ENCODE measurements at regions not wholly inside any gene's neighbourhood (a gene's known extent, or its start where the extent isn't known, plus 50 kb on each side); places are given as distances from the start of the nearest gene placed in this dataset.

GRCh38 chr7:59079-60016 lies 133.0 kb upstream of the FAM20C start:
- Histone ChIP-seq H3K79me2 (no peaks in the 10 kb centered on the region), H3K4me3 (no peak overlapping the region), H3K36me3 (replicated peaks; ENCODE audit: insufficient read depth, low read depth) (no peaks in the 10 kb centered on the region), H2AFZ (no peak overlapping the region), H3K9me2 (replicated peaks; ENCODE audit: insufficient read depth) (no peaks in the 10 kb centered on the region), H3K9me3 (ENCODE audit: low read depth) (no peaks in the 10 kb centered on the region), H3K4me1 (ENCODE audit: insufficient read depth) (no peaks in the 10 kb centered on the region), H4K20me1 (ENCODE audit: insufficient read depth, poor library complexity, severe bottlenecking) (no peaks in the 10 kb centered on the region), H3K27me3 (no peaks in the 10 kb centered on the region), H3K27ac (no peak overlapping the region), H3K4me2 (no peak overlapping the region)
- WGBS (ENCODE audit: low lambda C conversion rate, missing lambda C conversion rate), result 67% methylated on average over 16 of the region's 16 CpGs
- no peak for TF ChIP-seq EZH2phosphoT487 (IDR thresholded peaks at IDR 0.05; ENCODE audit: low read depth, severe bottlenecking, unreplicated experiment)
- no peak for TF ChIP-seq CTCF (IDR thresholded peaks at IDR 0.05; ENCODE audit: poor library complexity)
- no peak for TF ChIP-seq EZH2 (IDR thresholded peaks at IDR 0.05; ENCODE audit: borderline replicate concordance)
- no peak for DNase-seq (ENCODE audit: low spot score)

GRCh38 chr7:60017-60675 lies 132.2 kb upstream of the FAM20C start:
- H3K4me2 ChIP-seq, result no peak overlapping the region
- DNase-seq (ENCODE audit: low spot score), result no peak
- H3K9me2 ChIP-seq (replicated peaks; ENCODE audit: insufficient read depth), result no peaks in the 10 kb centered on the region
- no peaks in the 10 kb centered on the region for H4K20me1 ChIP-seq (ENCODE audit: insufficient read depth, poor library complexity, severe bottlenecking)
- H3K9me3 ChIP-seq (ENCODE audit: low read depth), result no peaks in the 10 kb centered on the region
- no peak overlapping the region for H3K27ac ChIP-seq
- TF ChIP-seq EZH2 (IDR thresholded peaks at IDR 0.05; ENCODE audit: borderline replicate concordance), result no peak
- no peak for TF ChIP-seq EZH2phosphoT487 (IDR thresholded peaks at IDR 0.05; ENCODE audit: low read depth, severe bottlenecking, unreplicated experiment)
- TF ChIP-seq CTCF (IDR thresholded peaks at IDR 0.05; ENCODE audit: poor library complexity), result no peak
- no peaks in the 10 kb centered on the region for H3K27me3 ChIP-seq
- WGBS (ENCODE audit: low lambda C conversion rate, missing lambda C conversion rate), result 86% methylated on average over 16 of the region's 16 CpGs
- no peak overlapping the region for H2AFZ ChIP-seq
- H3K4me1 ChIP-seq (ENCODE audit: insufficient read depth), result no peaks in the 10 kb centered on the region
- no peak overlapping the region for H3K4me3 ChIP-seq
- H3K36me3 ChIP-seq (replicated peaks; ENCODE audit: insufficient read depth, low read depth), result no peaks in the 10 kb centered on the region
- no peaks in the 10 kb centered on the region for H3K79me2 ChIP-seq

- Histone ChIP-seq H3K9me2 (replicated peaks; ENCODE audit: insufficient read depth) (no peaks in the 10 kb centered on the region), H3K27ac (no peak overlapping the region), H3K9me3 (ENCODE audit: low read depth) (no peaks in the 10 kb centered on the region), H3K79me2 (no peaks in the 10 kb centered on the region), H3K4me2 (no peak overlapping the region), H2AFZ (no peak overlapping the region), H3K27me3 (no peaks in the 10 kb centered on the region), H3K4me3 (no peak overlapping the region), H3K36me3 (replicated peaks; ENCODE audit: insufficient read depth, low read depth) (no peaks in the 10 kb centered on the region), H3K4me1 (ENCODE audit: insufficient read depth) (no peaks in the 10 kb centered on the region), H4K20me1 (ENCODE audit: insufficient read depth, poor library complexity, severe bottlenecking) (no peaks in the 10 kb centered on the region)
- no peak for DNase-seq (ENCODE audit: low spot score)
- WGBS (ENCODE audit: low lambda C conversion rate, missing lambda C conversion rate), result 92% methylated on average over 9 of the region's 9 CpGs
- no peak for TF ChIP-seq EZH2 (IDR thresholded peaks at IDR 0.05; ENCODE audit: borderline replicate concordance)
- no peak for TF ChIP-seq EZH2phosphoT487 (IDR thresholded peaks at IDR 0.05; ENCODE audit: low read depth, severe bottlenecking, unreplicated experiment)
- TF ChIP-seq CTCF (IDR thresholded peaks at IDR 0.05; ENCODE audit: poor library complexity), result no peak
Measured at GRCh38 chr7:60706-61105, 131.7 kb upstream of the FAM20C start.

Measured in hepatocyte (in vitro differentiated cells).